HK-2 (cell line): ENCODE measurements at regions not wholly inside any gene's neighbourhood (a gene's known extent, or its start where the extent isn't known, plus 50 kb on each side); places are given as distances from the start of the nearest gene placed in this dataset.
"Not testable (repeated sequence)": the region's sequence is repeated elsewhere in the genome, so short reads cannot be mapped to it uniquely, and the experiment has no call there.

Source experiments
- DNase-seq: peaks from one replicate; pipeline ENCODE4 v3.0.0-alpha.2; 2018; ENCODE audit not compliant: unreplicated experiment

GRCh38 chr1:219086956-219087469 is 86.7 kb upstream of the LYPLAL1 start:
- DNase-seq = no peak

DNA sequence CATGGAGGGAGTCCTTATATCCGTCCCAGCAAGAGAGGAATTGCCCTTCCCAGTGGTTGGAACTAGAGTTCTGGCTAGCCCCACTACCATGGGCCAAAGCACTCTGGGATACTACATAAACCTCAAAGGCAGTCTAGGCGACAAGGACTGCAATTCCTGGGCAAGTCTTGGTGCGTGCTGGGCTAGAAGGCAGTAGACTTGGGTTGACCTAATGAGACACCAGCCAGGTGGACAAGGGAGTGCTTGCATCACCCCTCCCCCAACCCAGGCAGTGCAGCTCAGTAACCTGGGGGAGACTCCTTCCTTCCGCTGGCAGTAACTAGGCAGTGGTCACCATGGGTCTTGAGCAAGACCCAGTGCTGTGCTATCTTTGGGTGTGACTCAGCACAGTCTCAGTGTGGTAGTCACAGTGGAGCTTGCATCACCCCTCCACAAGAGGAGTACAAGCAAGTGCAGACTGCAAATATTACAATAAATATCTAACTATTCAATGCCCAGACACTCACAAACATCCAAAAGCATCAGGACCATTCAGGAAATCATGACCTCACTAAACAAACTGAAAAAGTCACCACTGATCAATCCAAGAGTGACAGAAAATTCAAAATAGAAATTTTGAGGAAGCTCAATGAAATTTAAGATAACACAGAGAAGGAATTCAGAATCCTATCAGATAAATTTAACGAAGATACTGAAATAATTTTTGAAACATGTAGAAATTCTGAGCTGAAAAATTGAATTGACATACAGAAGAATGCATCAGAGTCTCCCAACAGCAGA is 84.7 kb upstream of the LYPLAL1 start:
- DNase-seq = peak; percentile 71

- no peak for DNase-seq
These were observed 83.1 kb upstream of the LYPLAL1 start for GRCh38 chr1:219090607-219091006.

DNA sequence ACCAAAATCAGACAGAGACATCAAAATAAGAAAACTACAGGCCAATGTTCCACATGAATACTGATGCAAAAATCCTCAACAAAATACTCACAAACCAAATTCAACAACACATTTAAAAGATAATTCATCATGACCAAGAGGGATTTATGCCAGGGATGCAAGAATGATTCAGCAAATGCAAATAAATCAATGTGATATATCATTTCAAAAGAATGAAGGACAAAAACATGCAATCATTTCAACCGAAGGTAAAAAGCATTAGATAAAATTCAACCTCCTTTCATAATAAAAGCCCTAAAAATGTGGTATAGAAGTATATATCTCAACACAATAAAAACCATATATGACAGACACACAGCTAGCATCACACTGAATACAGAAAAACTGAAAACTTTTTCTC is 81.5 kb upstream of the LYPLAL1 start:
- no peak for DNase-seq

DNA sequence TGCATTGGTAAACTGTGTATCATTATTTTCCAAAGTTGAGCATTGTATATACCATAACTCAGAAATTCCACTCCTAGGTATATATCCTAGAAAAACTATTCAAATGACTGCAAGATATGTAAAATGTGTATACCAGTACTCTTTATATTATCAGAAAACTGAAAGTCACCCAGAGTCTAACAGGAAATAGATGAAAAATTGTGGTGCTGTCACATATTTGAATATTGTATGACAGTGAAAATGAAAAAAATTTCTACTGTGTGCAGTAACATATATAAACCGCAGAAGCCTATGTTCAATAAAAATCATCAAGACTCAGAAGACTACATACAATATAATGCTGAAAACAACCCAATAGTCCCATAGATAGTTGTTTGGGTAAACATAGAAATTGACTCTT is 74.4 kb upstream of the LYPLAL1 start:
- no peak for DNase-seq

GRCh38 chr1:219100059-219100458 is 73.6 kb upstream of the LYPLAL1 start:
- no peak for DNase-seq

- not testable (repeated sequence) for DNase-seq
These were observed 71.2 kb upstream of the LYPLAL1 start for GRCh38 chr1:219102466-219102865.

GRCh38 chr1:219105893-219106292 is 67.8 kb upstream of the LYPLAL1 start:
- DNase-seq = no peak

GRCh38 chr1:219109424-219110018 is 64.2 kb upstream of the LYPLAL1 start:
- no peak for DNase-seq

DNA sequence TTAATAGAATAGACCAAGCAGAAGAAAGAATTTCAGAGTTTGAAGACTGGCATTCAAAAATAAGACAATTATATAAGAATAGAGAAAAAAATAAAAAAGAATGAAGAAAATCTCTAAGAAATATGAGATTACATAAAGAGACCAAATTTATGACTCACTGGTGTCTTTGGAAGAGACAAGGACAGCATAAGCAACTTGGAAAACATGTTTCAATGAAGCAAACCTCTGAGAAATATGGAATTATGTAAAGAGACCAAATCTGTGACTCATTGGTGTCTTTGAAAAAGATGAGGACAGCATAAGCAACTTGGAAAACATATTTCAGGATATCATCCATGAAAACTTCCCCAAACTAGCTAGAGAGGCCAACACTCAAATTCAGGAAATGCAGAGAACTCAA is 60.4 kb upstream of the LYPLAL1 start:
- no peak for DNase-seq

DNA sequence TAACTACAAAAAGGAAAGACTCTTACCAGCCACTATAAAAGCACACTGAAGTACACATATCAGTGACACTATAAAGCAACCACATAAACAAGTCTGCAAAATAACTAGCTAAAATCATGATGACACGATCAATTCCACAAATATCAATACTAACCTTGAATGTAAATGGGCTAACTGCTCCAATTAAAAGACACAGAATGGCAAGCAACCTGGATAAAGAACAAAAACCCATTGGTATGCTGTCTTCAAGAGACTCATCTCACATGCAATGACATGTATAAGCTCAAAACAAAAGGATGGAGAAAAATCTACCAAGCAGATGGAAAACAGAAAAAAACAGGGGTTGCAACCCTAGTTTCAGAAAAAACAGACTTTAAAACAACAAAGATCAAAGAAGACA is 59.7 kb upstream of the LYPLAL1 start:
- no peak for DNase-seq

GRCh38 chr1:219119839-219120238 is 53.8 kb upstream of the LYPLAL1 start:
- DNase-seq = no peak

GRCh38 chr1:219120624-219121544 is 52.8 kb upstream of the LYPLAL1 start:
- no peak for DNase-seq

DNA sequence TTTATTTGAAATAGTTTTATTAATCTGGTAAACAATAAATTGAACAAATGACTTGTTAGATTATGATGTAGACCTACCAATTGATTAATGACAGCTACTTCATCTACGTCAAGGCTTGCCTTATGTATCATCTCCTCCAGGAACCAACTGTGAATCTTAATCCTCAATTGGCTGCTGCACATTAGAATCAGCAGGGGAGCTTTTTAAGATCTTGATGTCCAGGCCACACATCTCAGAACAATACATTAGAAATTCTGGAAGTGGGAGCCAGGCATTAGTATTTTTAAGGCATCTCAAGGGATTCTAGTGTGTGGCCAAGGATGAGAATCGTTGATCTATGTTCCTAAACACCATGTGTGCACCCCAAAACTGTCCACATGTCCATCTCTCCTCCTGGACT is 52.0 kb upstream of the LYPLAL1 start:
- no peak for DNase-seq

DNA sequence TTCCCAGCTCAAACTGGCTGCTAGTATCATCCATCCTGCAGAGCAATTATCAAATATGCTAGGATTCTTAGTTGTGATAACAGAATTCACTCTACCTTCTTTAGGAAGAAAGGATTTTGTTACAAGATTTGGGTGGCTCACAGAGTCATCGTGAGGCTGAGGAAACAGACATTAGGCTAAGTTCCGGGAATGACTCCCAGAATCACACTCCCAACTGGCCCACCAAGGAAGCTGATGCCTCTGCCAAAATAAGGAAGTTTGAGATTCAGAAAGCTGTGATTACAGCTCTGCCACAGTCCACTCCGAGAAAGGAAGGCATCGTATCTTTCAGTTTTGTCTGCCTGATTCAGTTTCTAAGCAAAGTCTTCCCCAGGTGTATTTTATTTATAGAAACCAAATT is 50.6 kb upstream of the LYPLAL1 start:
- no peak for DNase-seq
